ENCODE measurements at regions not wholly inside any gene's neighbourhood (a gene's known extent, or its start where the extent isn't known, plus 50 kb on each side); places are given as distances from the start of the nearest gene placed in this dataset.

DNA sequence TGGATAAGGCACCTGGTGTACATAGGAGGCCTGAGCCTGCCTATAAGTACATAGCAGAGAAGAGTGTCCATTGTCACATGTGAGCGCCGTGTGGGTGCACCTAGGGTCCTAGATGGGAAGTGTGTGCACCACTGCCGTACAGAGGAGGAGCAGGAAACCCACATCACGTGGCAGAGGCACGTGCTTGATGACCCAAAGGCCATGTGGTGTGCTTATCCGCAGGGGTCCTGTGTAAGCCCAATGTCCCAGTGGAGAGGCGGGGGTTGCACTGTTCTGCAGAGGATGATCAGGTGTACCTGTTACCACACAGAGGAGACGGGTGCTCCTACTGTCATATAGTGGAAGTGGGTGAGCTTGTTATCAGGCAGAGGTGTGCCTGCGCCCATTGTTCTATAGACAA, 354.1 kb upstream of the IRX2 start:
- Mint-ChIP-seq H3K4me1 (ENCODE audit: unreplicated experiment) (peaks cover 48% of the 10 kb centered on the region), H3K4me3 (no peak overlapping the region), H3K27me3 (peaks cover 61% of the 10 kb centered on the region), H3K36me3 (no peaks in the 10 kb centered on the region), H3K27ac (no peak overlapping the region), H3K9me3 (peaks cover 5% of the 10 kb centered on the region)
- DNase-seq (ENCODE audit: extremely low spot score, unreplicated experiment): no peak
- TF ChIP-seq, protein P1, sequence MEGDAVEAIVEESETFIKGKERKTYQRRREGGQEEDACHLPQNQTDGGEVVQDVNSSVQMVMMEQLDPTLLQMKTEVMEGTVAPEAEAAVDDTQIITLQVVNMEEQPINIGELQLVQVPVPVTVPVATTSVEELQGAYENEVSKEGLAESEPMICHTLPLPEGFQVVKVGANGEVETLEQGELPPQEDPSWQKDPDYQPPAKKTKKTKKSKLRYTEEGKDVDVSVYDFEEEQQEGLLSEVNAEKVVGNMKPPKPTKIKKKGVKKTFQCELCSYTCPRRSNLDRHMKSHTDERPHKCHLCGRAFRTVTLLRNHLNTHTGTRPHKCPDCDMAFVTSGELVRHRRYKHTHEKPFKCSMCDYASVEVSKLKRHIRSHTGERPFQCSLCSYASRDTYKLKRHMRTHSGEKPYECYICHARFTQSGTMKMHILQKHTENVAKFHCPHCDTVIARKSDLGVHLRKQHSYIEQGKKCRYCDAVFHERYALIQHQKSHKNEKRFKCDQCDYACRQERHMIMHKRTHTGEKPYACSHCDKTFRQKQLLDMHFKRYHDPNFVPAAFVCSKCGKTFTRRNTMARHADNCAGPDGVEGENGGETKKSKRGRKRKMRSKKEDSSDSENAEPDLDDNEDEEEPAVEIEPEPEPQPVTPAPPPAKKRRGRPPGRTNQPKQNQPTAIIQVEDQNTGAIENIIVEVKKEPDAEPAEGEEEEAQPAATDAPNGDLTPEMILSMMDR (conservative IDR thresholded peaks at IDR 0.05): no peak

DNA sequence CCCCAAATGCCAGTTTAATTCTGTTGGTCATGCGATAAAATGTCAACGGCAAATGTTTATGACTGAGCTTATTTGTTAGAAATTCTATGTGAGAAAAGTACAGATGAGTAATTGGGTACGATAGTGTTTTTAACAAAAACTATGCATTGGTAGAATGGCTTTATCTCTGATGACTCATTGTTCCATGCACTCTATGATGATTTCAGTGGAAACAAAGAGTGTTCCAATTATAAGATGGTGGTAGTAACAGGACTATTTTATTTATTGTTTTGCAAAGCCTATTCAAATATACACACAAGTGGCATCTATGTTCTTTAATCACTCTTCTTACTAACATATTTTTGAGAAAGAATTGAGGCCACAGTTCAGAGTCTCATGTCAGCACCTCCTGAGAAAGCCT, 353.7 kb upstream of the IRX2 start:
- Mint-ChIP-seq H3K4me3 (no peak overlapping the region), H3K9me3 (peaks cover 5% of the 10 kb centered on the region), H3K27ac (no peak overlapping the region), H3K27me3 (peaks cover 59% of the 10 kb centered on the region), H3K4me1 (ENCODE audit: unreplicated experiment) (peaks cover 48% of the 10 kb centered on the region), H3K36me3 (no peaks in the 10 kb centered on the region)
- TF ChIP-seq, protein P1 (conservative IDR thresholded peaks at IDR 0.05): no peak
- DNase-seq (ENCODE audit: extremely low spot score, unreplicated experiment): no peak

DNA sequence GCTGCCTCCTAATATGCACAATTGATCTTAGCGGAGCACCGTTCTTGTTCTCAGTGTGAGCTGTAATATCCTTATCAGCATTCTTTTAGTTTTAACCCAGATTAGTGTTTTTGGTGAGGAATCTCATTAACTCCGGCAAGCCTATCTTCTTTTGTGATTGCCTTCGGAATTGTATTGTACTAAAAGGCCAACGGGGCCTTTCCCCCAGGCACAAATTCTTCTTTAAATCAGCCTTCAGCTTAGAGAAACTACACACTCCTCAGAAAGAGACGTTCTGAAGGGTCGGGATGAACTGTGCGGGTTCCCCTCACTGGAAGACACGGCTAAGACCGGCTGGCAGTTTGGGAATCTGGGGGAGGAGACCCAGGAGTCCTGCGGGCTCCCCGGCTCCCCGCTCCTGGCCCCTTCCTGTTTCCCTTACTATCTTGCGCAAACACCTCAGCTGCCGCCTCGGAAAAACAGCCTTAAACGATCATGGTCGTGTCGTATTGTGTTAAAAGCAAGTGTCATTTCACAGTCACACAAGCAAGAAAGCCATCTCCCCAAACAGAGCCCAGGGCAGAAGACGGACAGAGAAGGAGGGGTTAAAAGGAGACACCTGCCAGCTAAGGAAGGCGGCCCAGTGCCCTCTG, 353.1 kb upstream of the IRX2 start:
- peaks cover 54% of the 10 kb centered on the region for H3K27me3 Mint-ChIP-seq
- H3K9me3 Mint-ChIP-seq: peaks cover 5% of the 10 kb centered on the region
- H3K27ac Mint-ChIP-seq: peak overlapping the region; percentile 54
- peaks cover 48% of the 10 kb centered on the region for H3K4me1 Mint-ChIP-seq (ENCODE audit: unreplicated experiment)
- H3K36me3 Mint-ChIP-seq: no peaks in the 10 kb centered on the region
- TF ChIP-seq, protein P1 (conservative IDR thresholded peaks at IDR 0.05): no peak
- H3K4me3 Mint-ChIP-seq: peak overlapping the region; percentile 60
- no peak for DNase-seq (ENCODE audit: extremely low spot score, unreplicated experiment)

DNA sequence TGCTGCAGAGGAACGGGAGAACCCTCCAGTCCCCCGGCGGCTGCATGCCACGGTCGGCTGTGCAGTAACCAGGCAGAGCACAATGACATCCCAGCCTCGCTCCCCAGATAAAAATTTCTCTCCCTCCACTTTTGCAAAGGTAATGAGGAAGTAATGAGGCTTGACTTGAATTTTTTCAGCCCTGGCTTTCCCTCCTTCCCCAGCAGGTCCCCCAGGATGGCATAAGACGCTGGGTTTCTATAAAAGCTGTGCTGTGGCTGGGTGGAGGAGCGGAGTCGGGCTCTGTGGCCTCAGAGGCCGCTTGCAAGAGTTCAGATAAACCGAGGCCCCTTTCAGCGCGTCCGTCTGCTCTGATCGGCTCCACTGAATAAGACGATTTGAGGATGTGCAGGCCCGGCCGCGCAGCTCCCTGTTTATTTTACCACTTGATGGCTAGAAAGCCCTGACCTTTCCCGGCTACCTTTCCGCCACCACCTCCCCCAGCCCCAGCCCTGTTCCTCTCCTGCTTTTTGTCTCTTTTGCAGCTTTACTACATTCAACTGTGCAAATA, 351.9 kb upstream of the IRX2 start:
- Mint-ChIP-seq H3K4me3 (peak overlapping the region; percentile 26), H3K9me3 (no peaks in the 10 kb centered on the region), H3K27me3 (peaks cover 53% of the 10 kb centered on the region), H3K4me1 (ENCODE audit: unreplicated experiment) (peaks cover 48% of the 10 kb centered on the region), H3K27ac (no peak overlapping the region), H3K36me3 (no peaks in the 10 kb centered on the region)
- TF ChIP-seq, protein P1 (conservative IDR thresholded peaks at IDR 0.05): no peak
- DNase-seq (ENCODE audit: extremely low spot score, unreplicated experiment): no peak

DNA sequence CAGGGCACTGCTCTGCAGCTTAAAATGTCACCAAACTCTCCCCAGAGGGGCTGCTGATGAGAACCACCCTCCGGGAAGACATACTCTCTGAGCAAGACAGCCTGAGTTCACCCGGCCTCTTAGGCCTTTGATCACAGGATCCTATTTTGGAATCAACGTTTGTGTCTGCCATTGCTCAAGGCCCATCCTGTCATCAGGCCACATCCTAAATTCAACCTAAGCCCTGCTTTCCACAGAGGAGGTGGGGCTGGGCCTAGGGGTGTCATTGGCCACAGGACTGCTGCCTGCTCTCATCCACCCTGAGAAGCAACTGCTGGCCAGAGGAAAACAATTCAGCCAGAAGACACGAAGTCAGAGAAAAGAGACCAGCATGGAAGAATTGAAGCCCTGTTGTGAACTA, 351.1 kb upstream of the IRX2 start:
- Mint-ChIP-seq H3K27me3 (peaks cover 49% of the 10 kb centered on the region), H3K4me3 (peak overlapping the region; percentile 26), H3K27ac (no peak overlapping the region), H3K36me3 (no peaks in the 10 kb centered on the region), H3K4me1 (ENCODE audit: unreplicated experiment) (peaks cover 48% of the 10 kb centered on the region), H3K9me3 (no peaks in the 10 kb centered on the region)
- DNase-seq (ENCODE audit: extremely low spot score, unreplicated experiment): no peak
- TF ChIP-seq, protein P1 (conservative IDR thresholded peaks at IDR 0.05): no peak

Measured in type B pancreatic cell (in vitro differentiated cells).